RWPE1 (cell line): ENCODE measurements at regions not wholly inside any gene's neighbourhood (a gene's known extent, or its start where the extent isn't known, plus 50 kb on each side); places are given as distances from the start of the nearest gene placed in this dataset.

Experiments used
- CTCF ChIA-PET: fragments of 350-600 bp; sonication (Branson Sonifier 250); formaldehyde crosslinking; extraction: SDS; loops from one replicate; lab custom pipeline; 2021; lab: Yijun Ruan, JAX
- POLR2A ChIA-PET: fragments of 400-600 bp; formaldehyde crosslinking; extraction: SDS; loops from one replicate; lab custom pipeline; 2020; ENCODE audit warnings: antibody characterized with exemption; ENCODE audit not compliant: low non-redundant PET; lab: Yijun Ruan, JAX
- DNase-seq: peaks from one replicate; pipeline ENCODE4 v3.0.0; 2012; ENCODE audit warnings: low spot score
- H3K27ac ChIP-seq: fragments of 450-650 bp; 2 replicates; pipeline ENCODE4 v1.5.1; 2017
- TF ChIP-seq, protein P1 (sequence below): fragments of 450-650 bp; conservative IDR thresholded peaks from 2 replicates; pipeline ENCODE4 v1.5.1; 2017; ENCODE audit warnings: low read depth, mild to moderate bottlenecking

- no peak overlapping the region for H3K27ac ChIP-seq
- TF ChIP-seq, protein P1, sequence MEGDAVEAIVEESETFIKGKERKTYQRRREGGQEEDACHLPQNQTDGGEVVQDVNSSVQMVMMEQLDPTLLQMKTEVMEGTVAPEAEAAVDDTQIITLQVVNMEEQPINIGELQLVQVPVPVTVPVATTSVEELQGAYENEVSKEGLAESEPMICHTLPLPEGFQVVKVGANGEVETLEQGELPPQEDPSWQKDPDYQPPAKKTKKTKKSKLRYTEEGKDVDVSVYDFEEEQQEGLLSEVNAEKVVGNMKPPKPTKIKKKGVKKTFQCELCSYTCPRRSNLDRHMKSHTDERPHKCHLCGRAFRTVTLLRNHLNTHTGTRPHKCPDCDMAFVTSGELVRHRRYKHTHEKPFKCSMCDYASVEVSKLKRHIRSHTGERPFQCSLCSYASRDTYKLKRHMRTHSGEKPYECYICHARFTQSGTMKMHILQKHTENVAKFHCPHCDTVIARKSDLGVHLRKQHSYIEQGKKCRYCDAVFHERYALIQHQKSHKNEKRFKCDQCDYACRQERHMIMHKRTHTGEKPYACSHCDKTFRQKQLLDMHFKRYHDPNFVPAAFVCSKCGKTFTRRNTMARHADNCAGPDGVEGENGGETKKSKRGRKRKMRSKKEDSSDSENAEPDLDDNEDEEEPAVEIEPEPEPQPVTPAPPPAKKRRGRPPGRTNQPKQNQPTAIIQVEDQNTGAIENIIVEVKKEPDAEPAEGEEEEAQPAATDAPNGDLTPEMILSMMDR, result no peak
- ChIA-PET CTCF (no interaction called here), POLR2A (no interaction called here)
- DNase-seq, result no peak
Observed at GRCh38 chr5:67381236-67381880, 184.8 kb upstream of the CD180 start.

GRCh38 chr5:67380431-67380830 is 183.8 kb upstream of the CD180 start:
- no peak for DNase-seq
- TF ChIP-seq, protein P1, result no peak
- POLR2A ChIA-PET, result no interaction called here
- H3K27ac ChIP-seq, result no peak overlapping the region
- CTCF ChIA-PET, result no interaction called here

DNA sequence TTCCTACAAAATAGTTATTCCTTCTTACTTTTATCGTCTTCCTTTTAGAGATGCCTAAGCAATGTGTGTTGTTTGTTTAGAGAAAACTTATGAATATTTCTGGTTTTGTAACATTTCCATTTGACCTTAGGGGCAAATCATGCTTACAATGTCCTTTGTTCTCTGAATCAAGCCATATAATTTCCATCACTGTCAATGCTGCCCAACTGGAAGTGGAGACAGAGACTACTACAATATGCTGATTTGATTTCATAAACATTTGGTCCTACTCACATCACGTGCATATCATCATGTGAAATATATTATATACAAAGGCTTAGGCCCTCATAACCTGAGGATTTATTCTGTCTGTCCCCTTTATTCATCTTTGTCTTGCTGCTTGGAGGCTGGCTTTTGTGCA is 183.2 kb upstream of the CD180 start:
- POLR2A ChIA-PET, result no interaction called here
- CTCF ChIA-PET, result interaction anchor here (0.6 kb wide), 1 partner anchor 849 kb away, joined by 5 read pairs; no protein-coding TSS in a partner anchor
- TF ChIP-seq, protein P1, result no peak

GRCh38 chr5:67378256-67378655 is 181.7 kb upstream of the CD180 start:
- ChIA-PET CTCF (no interaction called here), POLR2A (no interaction called here)
- TF ChIP-seq, protein P1, result no peak
- no peak for DNase-seq
- H3K27ac ChIP-seq, result no peak overlapping the region

More for the DNA sequence above, 183.2 kb upstream of the CD180 start:
- DNase-seq, result no peak
- H3K27ac ChIP-seq, result no peak overlapping the region

GRCh38 chr5:67377631-67378030 is 181.0 kb upstream of the CD180 start:
- no peak for DNase-seq
- POLR2A ChIA-PET, result no interaction called here
- H3K27ac ChIP-seq, result no peak overlapping the region
- CTCF ChIA-PET, result no interaction called here
- TF ChIP-seq, protein P1, result no peak

- DNase-seq, result no peak
- H3K27ac ChIP-seq, result no peak overlapping the region
- ChIA-PET CTCF (interaction anchor here (0.7 kb wide), 1 partner anchor 374 kb away, joined by 3 read pairs; no protein-coding TSS in a partner anchor), POLR2A (no interaction called here)
- TF ChIP-seq, protein P1, result no peak
Observed at GRCh38 chr5:67375606-67376005, 179.0 kb upstream of the CD180 start.
